HL-60 (cell line): ENCODE measurements at regions not wholly inside any gene's neighbourhood (a gene's known extent, or its start where the extent isn't known, plus 50 kb on each side); places are given as distances from the start of the nearest gene placed in this dataset.

Experiments used
- DNase-seq, 2 experiments: peaks; one replicate each; pipeline ENCODE4 v3.0.0-alpha.2; 2010 to 2020; ENCODE audit warnings: low read depth in 1 of 2, low spot score in 1 of 2
- H3K27ac ChIP-seq: fragments of 250-450 bp; sonication (Bioruptor Pico); replicated peaks from 2 replicates; pipeline ENCODE4 v1.5.1; 2020; ENCODE audit warnings: mild to moderate bottlenecking, moderate library complexity
- H3K27me3 ChIP-seq: fragments of 250-450 bp; sonication (Bioruptor Pico); 2 replicates; pipeline ENCODE4 v1.5.1; 2021; ENCODE audit warnings: mild to moderate bottlenecking, moderate library complexity; ENCODE audit not compliant: insufficient read depth, poor library complexity, severe bottlenecking
- H3K4me3 ChIP-seq: replicated peaks from 2 replicates; pipeline ENCODE4 v1.5.1; 2011; ENCODE audit warnings: mild to moderate bottlenecking, control low read depth, low read length; ENCODE audit not compliant: insufficient read depth
- CTCF ChIP-seq: IDR thresholded peaks from one replicate; pipeline ENCODE4 v1.5.1; 2011; ENCODE audit warnings: low read length, control low read depth, inconsistent platforms; ENCODE audit not compliant: insufficient read depth
- GABPA ChIP-seq: IDR thresholded peaks from 2 replicates; pipeline ENCODE4 v1.6.1; 2012; ENCODE audit warnings: low read depth
- POLR2AphosphoS5 ChIP-seq: IDR thresholded peaks from 2 replicates; pipeline ENCODE4 v1.6.1; 2012; ENCODE audit warnings: low read depth
- REST ChIP-seq: IDR thresholded peaks from 2 replicates; pipeline ENCODE4 v1.6.1; 2012; ENCODE audit warnings: low read depth; ENCODE audit not compliant: insufficient replicate concordance
- SPI1 ChIP-seq: IDR thresholded peaks from 2 replicates; pipeline ENCODE4 v1.6.1; 2012; ENCODE audit warnings: low read depth, mild to moderate bottlenecking, borderline replicate concordance

GRCh38 chr10:111890046-111890445, 293.5 kb downstream of the GPAM start:
- no peaks in the 10 kb centered on the region for H3K27me3 ChIP-seq
- DNase-seq = no peak
- H3K4me3 ChIP-seq = no peak overlapping the region
- no peak overlapping the region for H3K27ac ChIP-seq
- TF ChIP-seq GABPA (no peak), REST (no peak), POLR2AphosphoS5 (no peak), SPI1 (no peak), CTCF (no peak)

GRCh38 chr10:111916011-111916410, 267.6 kb downstream of the GPAM start:
- Histone ChIP-seq H3K27me3 (no peaks in the 10 kb centered on the region), H3K27ac (no peak overlapping the region), H3K4me3 (no peak overlapping the region)
- no peak for DNase-seq
- TF ChIP-seq CTCF = no peak
- no peak for TF ChIP-seq POLR2AphosphoS5
- TF ChIP-seq REST = no peak
- no peak for TF ChIP-seq GABPA
- no peak for TF ChIP-seq SPI1

GRCh38 chr10:111921821-111922220, 261.7 kb downstream of the GPAM start:
- DNase-seq = no peak
- no peaks in the 10 kb centered on the region for H3K27me3 ChIP-seq
- no peak overlapping the region for H3K27ac ChIP-seq
- no peak overlapping the region for H3K4me3 ChIP-seq
- TF ChIP-seq GABPA = no peak
- TF ChIP-seq POLR2AphosphoS5 = no peak
- TF ChIP-seq REST = no peak
- TF ChIP-seq CTCF = no peak
- TF ChIP-seq SPI1 = no peak
